ENCODE measurements at regions not wholly inside any gene's neighbourhood (a gene's known extent, or its start where the extent isn't known, plus 50 kb on each side); places are given as distances from the start of the nearest gene placed in this dataset.

GRCh38 chr3:170703121-170703588 lies 117.3 kb upstream of the SLC7A14 start:
- TF ChIP-seq TSHZ2 (CRISPR knock-in tag; IDR thresholded peaks at IDR 0.05) (no peak), ARNTL (CRISPR knock-in tag; IDR thresholded peaks at IDR 0.05; ENCODE audit: borderline replicate concordance, low read depth) (no peak), ESRRG (CRISPR knock-in tag; IDR thresholded peaks at IDR 0.05) (no peak), ZNF8 (CRISPR knock-in tag; IDR thresholded peaks at IDR 0.05) (no peak), GLIS3 (CRISPR knock-in tag; IDR thresholded peaks at IDR 0.05) (no peak), ZFP30 (CRISPR knock-in tag; IDR thresholded peaks at IDR 0.05) (no peak), RARB (CRISPR knock-in tag; IDR thresholded peaks at IDR 0.05) (no peak), ZNF565 (CRISPR knock-in tag; conservative IDR thresholded peaks at IDR 0.05; ENCODE audit: low read depth) (no peak), POU6F1 (CRISPR knock-in tag; IDR thresholded peaks at IDR 0.05; ENCODE audit: borderline replicate concordance, low read depth) (no peak), OSR1 (CRISPR knock-in tag; IDR thresholded peaks at IDR 0.05) (no peak), PPARA (CRISPR knock-in tag; IDR thresholded peaks at IDR 0.05; ENCODE audit: borderline replicate concordance) (no peak), SNAI2 (CRISPR knock-in tag; IDR thresholded peaks at IDR 0.05) (no peak)
- ATAC-seq: peak; percentile 98

- peak; percentile 31; the same call in 2 of the 3 replicates for ATAC-seq
- TF ChIP-seq ZNF8 (CRISPR knock-in tag; IDR thresholded peaks at IDR 0.05): no peak
- no peak for TF ChIP-seq TOX (CRISPR knock-in tag; IDR thresholded peaks at IDR 0.05; ENCODE audit: borderline replicate concordance)
- no peak for TF ChIP-seq ZFP3 (CRISPR knock-in tag; IDR thresholded peaks at IDR 0.05)
- no peak for TF ChIP-seq CREB5 (CRISPR knock-in tag; IDR thresholded peaks at IDR 0.05; ENCODE audit: low read depth)
- TF ChIP-seq TCF4 (CRISPR knock-in tag; IDR thresholded peaks at IDR 0.05; ENCODE audit: borderline replicate concordance): no peak
- no peak for TF ChIP-seq OSR1 (CRISPR knock-in tag; IDR thresholded peaks at IDR 0.05)
- no peak for TF ChIP-seq PPARA (CRISPR knock-in tag; IDR thresholded peaks at IDR 0.05; ENCODE audit: borderline replicate concordance)
- no peak for TF ChIP-seq ZNF565 (CRISPR knock-in tag; conservative IDR thresholded peaks at IDR 0.05; ENCODE audit: low read depth)
- no peak for TF ChIP-seq RARB (CRISPR knock-in tag; IDR thresholded peaks at IDR 0.05)
- TF ChIP-seq ARNTL (CRISPR knock-in tag; IDR thresholded peaks at IDR 0.05; ENCODE audit: borderline replicate concordance, low read depth): no peak
Measured at GRCh38 chr3:170701696-170702678, 116.1 kb upstream of the SLC7A14 start.

GRCh38 chr3:170700054-170700404 lies 114.2 kb upstream of the SLC7A14 start:
- TF ChIP-seq PPARA (CRISPR knock-in tag; IDR thresholded peaks at IDR 0.05; ENCODE audit: borderline replicate concordance) (no peak), ZC3H10 (CRISPR knock-in tag; IDR thresholded peaks at IDR 0.05) (no peak)
- ATAC-seq: no peak

GRCh38 chr3:170699158-170700053 lies 113.5 kb upstream of the SLC7A14 start:
- TF ChIP-seq POU6F1 (CRISPR knock-in tag; IDR thresholded peaks at IDR 0.05; ENCODE audit: borderline replicate concordance, low read depth) (no peak), ARNTL (CRISPR knock-in tag; IDR thresholded peaks at IDR 0.05; ENCODE audit: borderline replicate concordance, low read depth) (no peak)
- ATAC-seq: no peak

Data from SK-N-SH treated with all-trans-retinoic acid at 6 μM for 48 hours (cell line).